Effector memory CD8-positive, alpha-beta T cell (primary cell): ENCODE measurements at regions not wholly inside any gene's neighbourhood (a gene's known extent, or its start where the extent isn't known, plus 50 kb on each side); places are given as distances from the start of the nearest gene placed in this dataset.
"Not testable (repeated sequence)": the region's sequence is repeated elsewhere in the genome, so short reads cannot be mapped to it uniquely, and the experiment has no call there.

Source experiments
- ATAC-seq: fragments of 150-1000 bp; cut with Tn5 transposase; replicated peaks from 2 replicates; pipeline ENCODE4 v1.10.0; 2021; ENCODE audit warnings: mild to moderate bottlenecking, moderate library complexity
- DNase-seq, 3 experiments: peaks; one replicate each; pipeline ENCODE4 v3.0.0; 2021
- H3K27ac Mint-ChIP-seq, 2 donors: one replicate each; pipeline ENCODE4 v1.8.0; 2022; ENCODE audit warnings: mild to moderate bottlenecking in 2 of 2, mixed read lengths in 2 of 2, moderate library complexity in 2 of 2
- H3K27me3 Mint-ChIP-seq, 2 donors: one replicate each; pipeline ENCODE4 v1.8.0; 2022; ENCODE audit warnings: mixed read lengths in 2 of 2
- H3K36me3 Mint-ChIP-seq: one replicate; pipeline ENCODE4 v1.8.0; 2022; ENCODE audit warnings: mild to moderate bottlenecking, moderate library complexity, mixed read lengths; ENCODE audit not compliant: insufficient read depth
- H3K4me1 Mint-ChIP-seq, 2 donors: one replicate each; pipeline ENCODE4 v1.8.0; 2022; ENCODE audit warnings: low read depth in 2 of 2, mixed read lengths in 2 of 2
- H3K4me3 Mint-ChIP-seq, 2 donors: one replicate each; pipeline ENCODE4 v1.8.0; 2022; ENCODE audit warnings: mild to moderate bottlenecking in 2 of 2, mixed read lengths in 2 of 2, moderate library complexity in 2 of 2
- H3K9me3 Mint-ChIP-seq, 2 donors: one replicate each; pipeline ENCODE4 v1.8.0; 2022; ENCODE audit warnings: mixed read lengths in 2 of 2

DNA sequence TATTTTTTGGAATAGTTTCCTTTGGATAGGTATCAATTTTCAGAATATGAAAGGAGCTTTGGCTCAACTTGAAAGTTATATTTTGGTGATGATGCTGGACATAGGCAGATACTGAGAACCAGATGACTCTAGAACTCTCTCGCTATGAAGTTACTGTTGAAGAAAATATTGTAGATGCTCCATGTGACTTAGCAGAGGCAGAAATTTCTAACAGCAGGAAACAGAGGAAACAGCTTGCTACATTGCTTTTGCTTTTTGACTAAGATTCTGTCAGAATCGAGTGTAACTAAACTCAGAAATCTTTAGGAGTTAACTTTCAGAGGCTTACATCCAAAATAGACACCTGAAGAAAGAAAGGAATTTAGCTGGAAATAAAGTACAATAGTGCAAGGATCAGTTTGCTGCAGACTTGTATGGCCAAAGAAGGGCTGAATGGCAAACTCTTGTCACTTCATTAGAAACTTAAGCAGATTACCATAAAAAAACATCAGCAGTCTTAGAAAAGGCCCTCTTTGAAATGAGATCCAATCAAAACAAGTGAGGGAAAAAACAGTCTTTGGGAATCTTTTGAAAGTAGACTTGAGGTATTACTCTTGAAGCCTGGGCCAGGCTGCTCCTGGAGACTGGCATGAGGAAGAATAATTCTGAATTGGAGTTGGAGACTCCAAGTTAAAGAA is 911.8 kb downstream of the FSCB start:
- DNase-seq (no peak), ATAC-seq (no peak)
- Mint-ChIP-seq H3K4me1 (no peaks in the 10 kb centered on the region), H3K27me3 (no peaks in the 10 kb centered on the region), H3K4me3 (no peak overlapping the region), H3K27ac (no peak overlapping the region), H3K36me3 (no peaks in the 10 kb centered on the region), H3K9me3 (peaks cover 0 to 5% of the 10 kb centered on the region in 2 donors)

DNA sequence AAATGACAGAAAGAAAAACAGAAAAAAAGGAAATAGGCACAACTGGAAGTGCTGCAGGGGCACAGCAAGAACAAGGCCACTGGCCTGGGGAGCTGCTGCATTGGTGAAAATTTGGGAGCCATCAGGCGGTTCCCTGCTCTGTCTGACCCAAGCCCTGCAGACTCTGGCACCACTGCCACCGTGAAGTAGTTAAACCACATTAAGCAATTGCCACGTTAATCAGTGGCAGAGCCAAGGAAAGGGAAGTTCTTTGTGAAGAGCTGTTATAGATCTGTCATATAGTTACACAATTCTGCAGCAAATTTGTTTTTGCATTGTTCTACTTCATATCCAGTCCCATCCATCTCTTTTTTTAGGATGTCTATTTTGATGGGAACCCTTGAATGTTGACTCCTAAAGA is 915.3 kb downstream of the FSCB start:
- DNase-seq (no peak), ATAC-seq (no peak)
- Mint-ChIP-seq H3K27me3 (no peaks in the 10 kb centered on the region), H3K4me1 (no peaks in the 10 kb centered on the region), H3K4me3 (no peak overlapping the region), H3K36me3 (no peaks in the 10 kb centered on the region), H3K27ac (no peak overlapping the region), H3K9me3 (peaks cover 0 to 5% of the 10 kb centered on the region in 2 donors)

DNA sequence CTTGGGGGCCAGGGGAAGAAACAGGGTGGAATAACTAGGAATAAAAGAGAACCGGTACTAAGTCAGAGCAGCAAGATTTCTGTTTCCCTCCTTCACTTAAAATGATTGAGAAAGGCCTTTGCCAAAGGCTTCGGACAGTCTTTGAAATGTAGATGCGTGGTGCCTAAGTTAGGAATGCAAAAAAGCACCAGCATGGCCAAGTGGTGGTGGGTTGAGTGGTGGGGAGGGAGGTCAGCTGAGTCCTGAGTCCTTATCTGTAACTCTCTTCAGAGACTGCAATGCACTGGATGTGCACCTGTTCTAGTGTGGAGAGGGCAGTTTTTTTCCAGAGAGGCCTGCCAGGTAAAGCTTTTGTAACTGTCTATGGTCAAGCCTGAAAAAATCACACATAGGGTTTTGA is 919.9 kb downstream of the FSCB start:
- Mint-ChIP-seq H3K4me3 (no peak overlapping the region), H3K27ac (no peak overlapping the region), H3K9me3 (peaks cover 0 to 3% of the 10 kb centered on the region in 2 donors), H3K27me3 (no peaks in the 10 kb centered on the region), H3K4me1 (no peaks in the 10 kb centered on the region), H3K36me3 (no peaks in the 10 kb centered on the region)
- ATAC-seq (no peak), DNase-seq (no peak)

DNA sequence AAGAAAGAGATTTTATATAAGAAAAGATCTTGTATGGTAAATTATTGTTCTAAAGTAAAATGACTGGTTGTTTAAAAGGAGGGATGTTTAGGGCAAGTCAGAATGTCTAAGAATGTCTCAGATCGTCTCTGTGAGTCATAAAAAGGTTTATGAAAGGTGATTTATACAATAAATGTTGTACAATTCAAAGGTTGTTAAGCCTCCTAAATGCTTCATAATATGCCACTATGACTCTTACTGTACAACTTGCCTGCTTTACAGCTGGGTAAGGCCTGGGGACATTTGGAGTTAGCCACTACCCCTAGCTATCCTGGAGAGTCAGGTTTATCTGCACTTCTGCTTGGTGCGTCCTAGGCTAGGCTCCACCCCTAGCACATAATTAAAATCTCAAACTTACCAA is 927.4 kb downstream of the FSCB start:
- no peaks in the 10 kb centered on the region for H3K27me3 Mint-ChIP-seq
- ATAC-seq (no peak), DNase-seq (no peak)
- no peak overlapping the region for H3K27ac Mint-ChIP-seq
- peaks cover 2 to 12% of the 10 kb centered on the region in 2 donors for H3K9me3 Mint-ChIP-seq
- H3K4me1 Mint-ChIP-seq = no peaks in the 10 kb centered on the region
- H3K36me3 Mint-ChIP-seq = no peaks in the 10 kb centered on the region
- H3K4me3 Mint-ChIP-seq = no peak overlapping the region

DNA sequence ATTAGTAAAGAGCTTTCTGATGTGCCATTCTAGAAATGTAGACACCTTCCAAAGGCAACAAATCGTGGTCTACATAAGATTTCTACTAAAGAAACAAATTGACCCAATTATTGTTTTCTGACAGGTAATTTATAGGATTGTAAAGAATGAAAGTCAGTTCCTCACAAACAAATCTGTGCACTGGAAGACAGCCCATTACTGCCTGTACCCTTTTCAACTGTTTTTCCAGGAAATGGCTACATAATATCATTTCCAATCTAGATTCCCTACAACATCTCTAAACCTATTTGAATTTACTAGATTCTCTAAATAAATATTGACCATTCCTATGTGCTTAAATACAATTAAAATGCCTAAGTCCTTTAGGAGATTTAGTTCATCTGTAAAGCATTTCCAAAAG is 939.1 kb downstream of the FSCB start:
- H3K9me3 Mint-ChIP-seq = peaks cover under 1 to 2% of the 10 kb centered on the region in 2 donors
- DNase-seq (no peak), ATAC-seq (no peak)
- H3K27me3 Mint-ChIP-seq = no peaks in the 10 kb centered on the region
- H3K4me1 Mint-ChIP-seq = no peaks in the 10 kb centered on the region
- H3K27ac Mint-ChIP-seq = no peak overlapping the region
- H3K36me3 Mint-ChIP-seq = no peaks in the 10 kb centered on the region
- H3K4me3 Mint-ChIP-seq = no peak overlapping the region

DNA sequence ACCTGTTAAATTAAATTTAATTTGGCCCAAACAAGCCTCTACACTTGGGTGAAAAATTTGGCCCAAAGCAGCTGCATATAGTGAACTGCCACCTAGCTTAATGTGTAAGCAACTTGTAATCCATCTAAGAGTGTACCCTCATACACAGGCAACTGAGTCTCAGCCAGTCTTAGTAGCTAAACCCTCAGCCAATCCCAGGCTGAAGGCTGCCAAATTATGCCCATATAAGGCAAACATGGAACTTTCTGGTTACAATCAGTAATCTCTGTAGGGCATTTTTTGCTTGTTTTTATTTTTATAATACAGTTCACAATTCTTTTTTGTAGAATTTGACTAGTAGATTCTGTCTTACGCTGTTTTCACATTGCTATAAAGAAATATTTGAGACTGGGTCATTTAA is 958.7 kb downstream of the FSCB start:
- H3K36me3 Mint-ChIP-seq = no peaks in the 10 kb centered on the region
- H3K27me3 Mint-ChIP-seq = no peaks in the 10 kb centered on the region
- H3K4me1 Mint-ChIP-seq = no peaks in the 10 kb centered on the region
- no peak overlapping the region for H3K27ac Mint-ChIP-seq
- no peak overlapping the region for H3K4me3 Mint-ChIP-seq
- no peak for DNase-seq
- ATAC-seq = no peak
- H3K9me3 Mint-ChIP-seq = peaks cover 4 to 10% of the 10 kb centered on the region in 2 donors

DNA sequence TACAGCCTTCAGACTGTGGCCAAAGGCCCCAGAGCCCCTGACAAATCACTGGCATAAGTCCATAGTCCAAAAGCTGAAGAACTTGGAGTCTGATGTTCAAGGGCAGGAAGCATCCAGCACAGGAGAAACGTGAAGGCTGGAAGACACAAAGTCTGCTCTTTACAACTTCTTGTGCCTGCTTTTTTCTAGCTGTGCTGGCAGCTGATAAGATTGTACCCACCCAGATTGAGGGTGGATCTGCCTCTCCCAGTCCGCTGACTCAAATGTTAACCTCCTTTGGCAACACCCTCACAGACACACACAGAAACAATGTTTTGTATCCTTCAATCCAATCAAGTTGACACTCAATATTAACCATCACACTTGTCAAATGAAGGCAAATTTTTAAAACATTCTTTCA is 959.5 kb downstream of the FSCB start:
- H3K27ac Mint-ChIP-seq, H3K27me3 Mint-ChIP-seq, H3K36me3 Mint-ChIP-seq, H3K4me1 Mint-ChIP-seq, H3K4me3 Mint-ChIP-seq, ATAC-seq, DNase-seq: not testable (repeated sequence)
- H3K9me3 Mint-ChIP-seq = peaks cover 4 to 17% of the 10 kb centered on the region in 2 donors

DNA sequence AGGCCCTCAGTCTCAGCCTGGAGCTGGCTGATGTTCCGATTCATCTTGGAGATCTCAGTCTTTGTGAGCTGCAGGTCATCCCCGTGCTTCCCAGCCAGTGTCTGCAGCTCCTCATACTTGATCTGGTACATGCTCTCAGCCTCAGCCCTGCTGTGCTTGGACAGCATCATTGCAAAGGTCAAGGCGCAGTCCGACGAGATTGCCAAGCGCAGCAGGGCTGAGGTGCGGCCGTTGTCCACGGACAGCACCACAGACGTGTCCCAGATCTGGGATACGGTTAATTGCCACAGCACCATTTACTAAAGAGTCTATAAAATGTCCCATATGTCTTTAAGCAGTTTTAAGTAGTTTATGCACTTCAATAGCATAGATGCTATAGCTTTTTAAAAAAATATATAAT is 965.7 kb downstream of the FSCB start:
- Mint-ChIP-seq H3K9me3 (peaks cover 18 to 25% of the 10 kb centered on the region in 2 donors), H3K27ac (no peak overlapping the region), H3K27me3 (no peaks in the 10 kb centered on the region), H3K4me1 (no peaks in the 10 kb centered on the region), H3K4me3 (no peak overlapping the region), H3K36me3 (no peaks in the 10 kb centered on the region)
- ATAC-seq (no peak), DNase-seq (no peak)

DNA sequence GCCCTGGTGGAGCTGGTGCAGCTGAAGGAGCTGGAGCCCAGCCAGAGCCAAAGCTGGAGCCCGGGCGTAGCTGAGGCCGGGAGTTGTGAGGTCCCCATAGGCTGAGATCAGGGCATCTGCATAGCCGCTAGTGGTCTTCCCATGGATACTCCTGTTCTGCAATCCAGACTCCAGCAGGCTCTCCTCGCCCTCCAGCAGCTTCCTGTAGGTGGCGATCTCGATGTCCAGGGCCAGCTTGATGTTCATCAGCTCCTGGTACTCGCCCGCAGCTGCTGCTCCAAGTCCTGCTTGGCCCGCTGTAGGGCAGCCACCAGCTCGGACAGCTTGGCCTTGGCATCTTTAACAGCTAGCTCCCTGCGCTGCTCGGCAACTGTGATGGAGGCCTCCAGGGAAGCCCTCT is 966.1 kb downstream of the FSCB start:
- H3K4me3 Mint-ChIP-seq = no peak overlapping the region
- no peak for ATAC-seq
- H3K9me3 Mint-ChIP-seq = peaks cover 20 to 25% of the 10 kb centered on the region in 2 donors
- H3K27ac Mint-ChIP-seq = no peak overlapping the region
- H3K4me1 Mint-ChIP-seq = no peaks in the 10 kb centered on the region
- no peaks in the 10 kb centered on the region for H3K27me3 Mint-ChIP-seq
- no peaks in the 10 kb centered on the region for H3K36me3 Mint-ChIP-seq
- no peak for DNase-seq

DNA sequence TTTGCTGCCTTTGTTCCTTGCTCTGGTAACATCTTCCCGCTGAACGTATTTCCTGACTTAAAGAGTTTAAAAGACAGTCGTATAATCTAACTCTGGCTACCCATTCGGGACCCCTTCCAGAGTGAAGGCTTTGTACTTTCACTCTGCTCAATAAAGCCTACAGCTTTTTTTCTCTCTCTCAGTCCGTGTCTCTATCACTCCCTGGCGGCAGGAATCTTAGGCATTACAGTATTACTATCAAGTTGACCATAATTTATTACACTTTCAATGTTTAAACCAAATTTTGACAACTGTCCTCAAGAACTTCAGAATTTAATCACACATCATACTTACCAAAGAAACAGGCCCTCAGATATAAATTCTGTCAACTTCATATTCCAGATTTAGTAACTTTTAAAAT is 967.9 kb downstream of the FSCB start:
- Mint-ChIP-seq H3K9me3 (peaks cover 21 to 34% of the 10 kb centered on the region in 2 donors), H3K4me3 (no peak overlapping the region), H3K27me3 (no peaks in the 10 kb centered on the region), H3K36me3 (no peaks in the 10 kb centered on the region), H3K27ac (no peak overlapping the region), H3K4me1 (no peaks in the 10 kb centered on the region)
- DNase-seq (no peak), ATAC-seq (no peak)

DNA sequence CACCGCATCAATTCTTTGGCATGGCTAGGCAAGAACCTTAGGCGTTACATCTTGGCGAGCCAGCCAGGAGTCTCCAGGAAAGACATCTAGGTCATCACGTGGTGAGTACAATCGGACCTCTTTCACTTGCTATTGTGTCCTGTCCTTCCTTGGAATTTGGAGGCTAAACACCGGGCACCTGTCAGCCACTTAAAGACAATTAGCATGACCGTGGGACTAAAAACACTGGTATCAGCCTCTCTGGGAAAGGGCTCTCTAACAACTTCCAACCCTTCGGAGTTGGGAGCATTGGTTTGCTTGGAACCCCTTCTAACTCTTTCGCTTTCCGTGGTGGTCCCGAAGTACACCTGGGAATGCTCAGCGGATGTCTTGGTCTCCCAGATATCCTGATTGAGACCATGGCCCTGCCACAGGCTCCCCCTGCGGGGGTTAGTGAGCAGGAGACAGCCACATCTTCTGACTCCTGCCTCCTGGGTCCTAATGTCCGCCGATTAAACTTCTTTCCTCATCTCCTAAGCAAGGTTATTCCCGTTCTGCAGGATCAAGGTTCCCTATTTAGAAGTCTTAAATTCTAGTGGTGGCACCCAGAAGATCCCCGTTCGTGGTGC is 971.7 kb downstream of the FSCB start:
- no peak for DNase-seq
- no peak for ATAC-seq
- Mint-ChIP-seq H3K4me3 (no peak overlapping the region), H3K27me3 (no peaks in the 10 kb centered on the region), H3K4me1 (no peaks in the 10 kb centered on the region), H3K9me3 (peaks cover 21 to 24% of the 10 kb centered on the region in 2 donors), H3K36me3 (no peaks in the 10 kb centered on the region), H3K27ac (no peak overlapping the region)

DNA sequence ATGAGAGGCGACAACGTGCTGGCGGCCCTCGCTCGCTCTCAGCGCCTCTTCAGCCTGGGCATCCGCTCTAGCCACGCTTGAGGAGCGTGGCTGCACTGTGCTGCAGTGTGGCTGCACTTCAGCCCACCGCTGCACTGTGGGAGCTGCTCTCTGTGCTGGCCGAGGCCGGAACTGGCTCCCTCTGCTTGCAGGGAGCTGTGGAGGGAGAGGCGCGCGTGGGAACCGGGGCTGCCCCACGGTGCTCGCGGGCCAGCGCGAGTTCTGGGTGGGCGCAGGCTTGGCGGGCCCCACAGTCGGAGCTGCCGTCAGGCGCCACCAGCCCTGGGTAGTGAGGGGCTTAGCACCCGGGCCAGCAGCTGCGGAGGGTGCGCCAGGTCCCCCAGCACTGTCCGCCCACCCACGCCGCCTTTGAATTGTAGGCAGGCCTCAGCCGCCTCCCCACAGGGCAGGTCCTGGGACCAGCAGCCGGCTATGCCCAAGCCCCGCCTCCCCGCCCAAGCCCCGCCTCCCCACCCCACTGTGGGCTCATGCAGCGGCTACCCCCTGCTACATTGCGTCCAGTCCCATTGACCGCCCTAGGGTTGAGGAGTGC is 974.2 kb downstream of the FSCB start:
- Mint-ChIP-seq H3K4me1 (no peaks in the 10 kb centered on the region), H3K9me3 (peaks cover 13 to 15% of the 10 kb centered on the region in 2 donors), H3K27ac (no peak overlapping the region), H3K4me3 (no peak overlapping the region), H3K27me3 (no peaks in the 10 kb centered on the region), H3K36me3 (no peaks in the 10 kb centered on the region)
- ATAC-seq (no peak), DNase-seq (no peak)

DNA sequence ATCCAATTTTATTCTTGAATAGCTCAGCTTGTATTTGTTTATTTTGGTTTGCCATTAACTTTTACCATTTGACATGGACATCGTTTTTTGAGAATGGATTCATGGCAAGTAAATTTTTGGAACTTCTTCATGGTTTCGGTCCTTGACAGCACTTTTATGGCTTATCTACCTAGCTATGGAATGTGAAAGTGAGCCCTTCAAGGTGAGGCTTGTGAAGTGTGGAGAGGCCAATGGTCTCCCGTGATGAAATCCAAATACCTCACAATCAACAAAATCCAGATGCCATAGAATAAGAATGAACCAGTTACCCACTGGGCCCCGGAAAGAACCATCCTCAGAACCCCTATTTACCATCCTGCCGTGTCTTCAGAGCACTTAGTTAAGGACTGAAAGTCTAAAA is 978.8 kb downstream of the FSCB start:
- Mint-ChIP-seq H3K4me3 (no peak overlapping the region), H3K36me3 (no peaks in the 10 kb centered on the region), H3K9me3 (peaks cover 0 to 5% of the 10 kb centered on the region in 2 donors), H3K27me3 (no peaks in the 10 kb centered on the region), H3K4me1 (no peaks in the 10 kb centered on the region), H3K27ac (no peak overlapping the region)
- ATAC-seq = no peak
- DNase-seq = no peak

DNA sequence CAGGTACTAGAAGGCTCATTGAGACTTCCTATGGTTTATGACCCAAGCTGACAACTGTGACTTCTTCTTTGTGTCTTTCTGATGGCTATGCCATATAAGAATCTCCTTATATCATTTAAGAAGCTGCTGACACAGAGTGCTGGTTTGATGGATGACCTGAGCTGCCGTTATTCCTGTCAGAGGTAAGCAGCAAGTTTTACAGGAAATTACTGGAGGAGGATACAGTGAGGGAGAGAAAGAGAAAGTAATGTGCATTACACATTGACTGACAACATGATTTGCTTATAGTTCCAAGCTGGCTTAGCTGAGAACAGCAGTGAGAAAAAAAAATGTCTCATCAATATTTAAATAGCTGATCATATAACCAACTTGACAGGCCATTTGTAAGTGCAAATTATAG is 981.4 kb downstream of the FSCB start:
- Mint-ChIP-seq H3K36me3 (no peaks in the 10 kb centered on the region), H3K27ac (no peak overlapping the region), H3K4me3 (no peak overlapping the region), H3K27me3 (no peaks in the 10 kb centered on the region), H3K9me3 (peaks cover 0 to 5% of the 10 kb centered on the region in 2 donors), H3K4me1 (no peaks in the 10 kb centered on the region)
- ATAC-seq = no peak
- no peak for DNase-seq
